Ishikawa (cell line): ENCODE measurements at regions not wholly inside any gene's neighbourhood (a gene's known extent, or its start where the extent isn't known, plus 50 kb on each side); places are given as distances from the start of the nearest gene placed in this dataset.

Experiments used
- EP300 ChIP-seq: IDR thresholded peaks from 2 replicates; pipeline ENCODE4 v1.6.1; 2012; ENCODE audit warnings: borderline replicate concordance
- FOXM1 ChIP-seq: IDR thresholded peaks from 2 replicates; pipeline ENCODE4 v1.6.1; 2012; ENCODE audit warnings: low read depth, borderline replicate concordance
- TAF1 ChIP-seq: IDR thresholded peaks from 2 replicates; pipeline ENCODE4 v1.6.1; 2012; ENCODE audit warnings: low read depth, mild to moderate bottlenecking
- TEAD4 ChIP-seq: IDR thresholded peaks from 2 replicates; pipeline ENCODE4 v1.6.1; 2012
- YY1 ChIP-seq: IDR thresholded peaks from 2 replicates; pipeline ENCODE4 v1.6.1; 2012; ENCODE audit warnings: low read depth
- ZBTB7A ChIP-seq: IDR thresholded peaks from 2 replicates; pipeline ENCODE4 v1.6.1; 2012; ENCODE audit warnings: low read depth
- TF ChIP-seq, protein P1 (sequence below): IDR thresholded peaks from 2 replicates; pipeline ENCODE4 v1.6.1; 2012
- TF ChIP-seq, protein P2 (sequence below): IDR thresholded peaks from 2 replicates; pipeline ENCODE4 v1.6.1; 2012

DNA sequence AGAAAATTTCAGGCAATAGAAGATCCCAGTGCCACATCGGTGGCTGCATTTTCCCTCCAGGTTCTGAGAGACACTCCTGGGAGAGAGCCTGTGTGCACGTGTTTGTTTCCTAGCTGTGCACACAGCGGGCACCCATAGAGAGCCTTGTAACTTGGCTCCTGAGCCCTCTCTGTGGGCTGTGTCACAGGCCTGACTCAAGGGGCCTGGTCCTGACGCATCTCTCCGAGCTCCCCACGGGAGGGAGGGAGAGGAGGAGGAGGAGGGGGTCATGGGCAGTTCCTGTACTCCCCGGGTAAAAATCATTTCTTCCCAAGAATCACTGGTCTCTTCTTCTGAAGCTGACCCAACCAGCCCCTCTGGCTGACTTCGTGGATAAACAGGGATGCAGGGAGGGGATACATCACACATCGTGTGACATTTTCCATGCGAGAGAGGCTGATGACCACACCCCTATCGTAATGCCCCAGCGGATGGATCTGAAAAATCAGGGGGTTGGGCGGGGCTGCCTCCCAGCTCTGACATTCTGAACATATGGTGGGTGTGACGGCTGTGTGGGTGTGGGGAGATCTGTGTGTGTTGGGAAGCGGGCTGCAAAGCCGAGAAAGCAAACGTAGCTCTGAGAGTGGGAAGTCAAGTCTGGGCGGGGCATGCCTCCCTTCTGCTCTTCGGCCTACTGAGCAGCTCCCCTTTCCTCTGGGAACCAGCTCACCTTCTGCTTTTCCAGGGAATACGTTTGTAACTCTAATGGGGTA is 308.3 kb upstream of the HS6ST1 start:
- TF ChIP-seq YY1 = no peak
- TF ChIP-seq FOXM1 = no peak
- TF ChIP-seq, protein P1, sequence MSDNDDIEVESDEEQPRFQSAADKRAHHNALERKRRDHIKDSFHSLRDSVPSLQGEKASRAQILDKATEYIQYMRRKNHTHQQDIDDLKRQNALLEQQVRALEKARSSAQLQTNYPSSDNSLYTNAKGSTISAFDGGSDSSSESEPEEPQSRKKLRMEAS = no peak
- TF ChIP-seq TAF1 = no peak
- no peak for TF ChIP-seq ZBTB7A
- TF ChIP-seq EP300 = no peak
- TF ChIP-seq, protein P2, sequence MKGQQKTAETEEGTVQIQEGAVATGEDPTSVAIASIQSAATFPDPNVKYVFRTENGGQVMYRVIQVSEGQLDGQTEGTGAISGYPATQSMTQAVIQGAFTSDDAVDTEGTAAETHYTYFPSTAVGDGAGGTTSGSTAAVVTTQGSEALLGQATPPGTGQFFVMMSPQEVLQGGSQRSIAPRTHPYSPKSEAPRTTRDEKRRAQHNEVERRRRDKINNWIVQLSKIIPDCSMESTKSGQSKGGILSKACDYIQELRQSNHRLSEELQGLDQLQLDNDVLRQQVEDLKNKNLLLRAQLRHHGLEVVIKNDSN = no peak
- no peak for TF ChIP-seq TEAD4
